ENCODE measurements at regions not wholly inside any gene's neighbourhood (a gene's known extent, or its start where the extent isn't known, plus 50 kb on each side); places are given as distances from the start of the nearest gene placed in this dataset.

DNA sequence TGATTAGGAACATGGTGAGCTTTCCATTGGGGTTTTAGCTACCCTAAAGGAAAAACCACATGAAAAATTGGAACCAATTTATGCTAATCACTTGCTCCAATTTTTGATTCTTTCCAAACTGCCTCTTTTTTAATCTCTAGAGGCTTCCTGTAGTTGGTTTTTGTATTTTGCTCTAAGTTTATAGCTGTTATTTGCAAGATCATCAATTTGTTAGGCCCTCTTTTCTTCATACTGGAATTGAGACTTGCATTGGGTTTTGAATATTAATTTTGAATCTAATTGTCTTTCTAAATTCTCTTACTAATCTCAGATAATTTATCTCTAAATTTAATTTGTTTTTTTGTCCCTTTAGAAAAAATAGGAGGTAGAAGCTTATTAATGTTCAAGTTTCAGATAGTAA, 713.3 kb downstream of the REEP3 start:
- TF ChIP-seq POLR2AphosphoS5 (IDR thresholded peaks at IDR 0.05) (no peak), EP300 (IDR thresholded peaks at IDR 0.05) (no peak), POLR2A (IDR thresholded peaks at IDR 0.05) (no peak)
- TF ChIP-seq, protein P1, sequence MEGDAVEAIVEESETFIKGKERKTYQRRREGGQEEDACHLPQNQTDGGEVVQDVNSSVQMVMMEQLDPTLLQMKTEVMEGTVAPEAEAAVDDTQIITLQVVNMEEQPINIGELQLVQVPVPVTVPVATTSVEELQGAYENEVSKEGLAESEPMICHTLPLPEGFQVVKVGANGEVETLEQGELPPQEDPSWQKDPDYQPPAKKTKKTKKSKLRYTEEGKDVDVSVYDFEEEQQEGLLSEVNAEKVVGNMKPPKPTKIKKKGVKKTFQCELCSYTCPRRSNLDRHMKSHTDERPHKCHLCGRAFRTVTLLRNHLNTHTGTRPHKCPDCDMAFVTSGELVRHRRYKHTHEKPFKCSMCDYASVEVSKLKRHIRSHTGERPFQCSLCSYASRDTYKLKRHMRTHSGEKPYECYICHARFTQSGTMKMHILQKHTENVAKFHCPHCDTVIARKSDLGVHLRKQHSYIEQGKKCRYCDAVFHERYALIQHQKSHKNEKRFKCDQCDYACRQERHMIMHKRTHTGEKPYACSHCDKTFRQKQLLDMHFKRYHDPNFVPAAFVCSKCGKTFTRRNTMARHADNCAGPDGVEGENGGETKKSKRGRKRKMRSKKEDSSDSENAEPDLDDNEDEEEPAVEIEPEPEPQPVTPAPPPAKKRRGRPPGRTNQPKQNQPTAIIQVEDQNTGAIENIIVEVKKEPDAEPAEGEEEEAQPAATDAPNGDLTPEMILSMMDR (IDR thresholded peaks at IDR 0.05) = no peak
- H3K9me3 ChIP-seq = no peaks in the 10 kb centered on the region
- no peak overlapping the region for H3K4me3 ChIP-seq
- no peak for DNase-seq (ENCODE audit: low spot score in 2 of 2)
- no peaks in the 10 kb centered on the region for H3K4me1 ChIP-seq
- H3K27ac ChIP-seq = no peak overlapping the region
- no peaks in the 10 kb centered on the region for H3K36me3 ChIP-seq
- H3K27me3 ChIP-seq = no peaks in the 10 kb centered on the region

GRCh38 chr10:64257704-64258103, 736.5 kb downstream of the REEP3 start:
- Histone ChIP-seq H3K9me3 (no peaks in the 10 kb centered on the region), H3K4me3 (no peak overlapping the region), H3K27ac (no peak overlapping the region), H3K36me3 (no peaks in the 10 kb centered on the region), H3K27me3 (no peaks in the 10 kb centered on the region), H3K4me1 (no peaks in the 10 kb centered on the region)
- WGBS = 58% methylated on average over 1 of the region's 1 CpG
- no peak for DNase-seq (ENCODE audit: low spot score in 2 of 2)
- TF ChIP-seq EP300 (IDR thresholded peaks at IDR 0.05) (no peak), POLR2AphosphoS5 (IDR thresholded peaks at IDR 0.05) (no peak), POLR2A (IDR thresholded peaks at IDR 0.05) (no peak)
- TF ChIP-seq, protein P1 (IDR thresholded peaks at IDR 0.05) = no peak

GRCh38 chr10:64261092-64261491, 739.9 kb downstream of the REEP3 start:
- H3K27ac ChIP-seq = no peak overlapping the region
- no peaks in the 10 kb centered on the region for H3K36me3 ChIP-seq
- H3K4me3 ChIP-seq = no peak overlapping the region
- no peaks in the 10 kb centered on the region for H3K9me3 ChIP-seq
- TF ChIP-seq, protein P1 (IDR thresholded peaks at IDR 0.05) = no peak
- TF ChIP-seq EP300 (IDR thresholded peaks at IDR 0.05) (no peak), POLR2AphosphoS5 (IDR thresholded peaks at IDR 0.05) (no peak), POLR2A (IDR thresholded peaks at IDR 0.05) (no peak)
- no peaks in the 10 kb centered on the region for H3K27me3 ChIP-seq
- DNase-seq (ENCODE audit: low spot score in 2 of 2) = no peak
- no peaks in the 10 kb centered on the region for H3K4me1 ChIP-seq

GRCh38 chr10:64261676-64262075, 740.5 kb downstream of the REEP3 start:
- TF ChIP-seq POLR2A (IDR thresholded peaks at IDR 0.05) (no peak), POLR2AphosphoS5 (IDR thresholded peaks at IDR 0.05) (no peak), EP300 (IDR thresholded peaks at IDR 0.05) (no peak)
- TF ChIP-seq, protein P1 (IDR thresholded peaks at IDR 0.05) = no peak
- no peak overlapping the region for H3K27ac ChIP-seq
- H3K4me3 ChIP-seq = no peak overlapping the region

DNA sequence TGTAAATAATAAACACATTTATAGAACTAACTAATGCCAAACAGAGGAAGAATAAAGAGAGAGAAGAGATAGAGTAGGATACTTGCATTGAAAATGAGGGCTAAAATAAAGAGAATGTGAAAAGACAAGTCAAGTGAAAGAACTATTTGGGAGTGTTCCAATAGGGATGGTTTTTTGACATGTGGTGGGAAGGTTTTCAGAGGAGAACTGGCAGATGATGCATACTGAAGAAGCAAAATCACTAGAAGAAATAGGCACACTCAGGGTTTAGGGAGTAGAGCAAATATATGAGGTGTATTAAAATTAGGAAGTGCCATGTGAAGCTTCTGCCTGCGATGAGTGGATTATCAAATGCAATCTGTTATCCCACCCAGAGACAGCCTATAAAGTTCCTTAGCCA, 744.8 kb downstream of the REEP3 start:
- Histone ChIP-seq H3K27ac (no peak overlapping the region), H3K4me3 (no peak overlapping the region), H3K27me3 (no peaks in the 10 kb centered on the region), H3K36me3 (no peaks in the 10 kb centered on the region), H3K9me3 (no peaks in the 10 kb centered on the region), H3K4me1 (no peaks in the 10 kb centered on the region)
- WGBS = 96% methylated on average over 1 of the region's 1 CpG
- no peak for DNase-seq (ENCODE audit: low spot score in 2 of 2)
- no peak for TF ChIP-seq POLR2A (IDR thresholded peaks at IDR 0.05)
- no peak for TF ChIP-seq POLR2AphosphoS5 (IDR thresholded peaks at IDR 0.05)
- no peak for TF ChIP-seq EP300 (IDR thresholded peaks at IDR 0.05)
- TF ChIP-seq, protein P1 (IDR thresholded peaks at IDR 0.05) = no peak

More at GRCh38 chr10:64261676-64262075, 740.5 kb downstream of the REEP3 start:
- H3K27me3 ChIP-seq = no peaks in the 10 kb centered on the region
- no peaks in the 10 kb centered on the region for H3K9me3 ChIP-seq
- no peak for DNase-seq (ENCODE audit: low spot score in 2 of 2)
- no peaks in the 10 kb centered on the region for H3K4me1 ChIP-seq
- no peaks in the 10 kb centered on the region for H3K36me3 ChIP-seq
- WGBS = 92% methylated on average over 1 of the region's 1 CpG
